ENCODE measurements at regions not wholly inside any gene's neighbourhood (a gene's known extent, or its start where the extent isn't known, plus 50 kb on each side); places are given as distances from the start of the nearest gene placed in this dataset.
A peak's percentile ranks its signal among the peaks of the same experiment; 100 is the strongest.
"Not testable (repeated sequence)": the region's sequence is repeated elsewhere in the genome, so short reads cannot be mapped to it uniquely, and the experiment has no call there.

GRCh38 chrX:83416273-83416672, 91.8 kb upstream of the POU3F4 start:
- peak; percentile 5 for DNase-seq
- H3K4me3 ChIP-seq (ENCODE audit: insufficient read depth, low read depth, low read length) = no peak overlapping the region
- H3K27me3 ChIP-seq (ENCODE audit: control insufficient read depth, insufficient read depth, low read length) = no peaks in the 10 kb centered on the region
- no peaks in the 10 kb centered on the region for H3K36me3 ChIP-seq (replicated peaks; ENCODE audit: control insufficient read depth, insufficient read depth, low read length)

GRCh38 chrX:83419030-83419792, 88.9 kb upstream of the POU3F4 start:
- Histone ChIP-seq H3K27me3 (ENCODE audit: control insufficient read depth, insufficient read depth, low read length) (no peaks in the 10 kb centered on the region), H3K4me3 (ENCODE audit: insufficient read depth, low read depth, low read length) (no peak overlapping the region), H3K36me3 (replicated peaks; ENCODE audit: control insufficient read depth, insufficient read depth, low read length) (no peaks in the 10 kb centered on the region)
- DNase-seq = no peak

- no peak for DNase-seq
- Histone ChIP-seq H3K4me3 (ENCODE audit: insufficient read depth, low read depth, low read length) (no peak overlapping the region), H3K36me3 (replicated peaks; ENCODE audit: control insufficient read depth, insufficient read depth, low read length) (no peaks in the 10 kb centered on the region), H3K27me3 (ENCODE audit: control insufficient read depth, insufficient read depth, low read length) (no peaks in the 10 kb centered on the region)
Measured at GRCh38 chrX:83422836-83423235, 85.3 kb upstream of the POU3F4 start.

DNA sequence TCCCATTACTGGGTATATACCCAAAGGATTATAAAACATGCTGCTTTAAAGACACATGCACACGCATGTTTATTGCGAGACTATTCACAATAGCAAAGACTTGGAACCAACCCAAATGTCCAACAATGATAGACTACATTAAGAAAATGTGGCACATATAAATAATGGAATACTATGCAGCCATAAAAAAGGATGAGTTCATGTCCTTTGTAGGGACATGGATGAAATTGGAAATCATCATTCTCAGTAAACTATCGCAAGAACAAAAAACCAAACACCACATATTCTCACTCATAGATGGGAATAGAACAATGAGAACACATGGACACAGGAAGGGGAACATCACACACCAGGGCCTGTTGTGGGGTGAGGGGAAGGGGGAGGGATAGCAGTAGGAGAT, 65.5 kb upstream of the POU3F4 start:
- DNase-seq; H3K27me3 ChIP-seq (ENCODE audit: control insufficient read depth, insufficient read depth, low read length); H3K36me3 ChIP-seq (replicated peaks; ENCODE audit: control insufficient read depth, insufficient read depth, low read length); H3K4me3 ChIP-seq (ENCODE audit: insufficient read depth, low read depth, low read length): not testable (repeated sequence)

DNA sequence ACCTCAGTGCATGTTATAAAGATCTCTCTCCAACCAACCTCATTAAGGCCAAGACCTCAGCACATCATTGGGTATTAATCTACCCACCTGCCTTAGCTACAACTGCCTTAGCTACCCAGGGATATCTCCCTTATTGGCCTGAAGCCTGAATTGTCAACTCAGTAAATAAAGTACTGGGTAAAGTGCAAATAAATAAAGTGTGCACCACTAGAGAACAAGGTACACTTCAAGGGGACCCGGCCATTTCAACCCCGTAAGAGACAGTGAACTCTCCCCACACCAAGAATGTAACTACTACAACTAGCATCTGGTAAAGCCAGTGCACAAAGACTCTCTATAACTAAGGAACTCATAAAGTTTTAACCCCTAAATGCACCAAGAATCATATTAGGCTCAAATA, 61.7 kb upstream of the POU3F4 start:
- H3K27me3 ChIP-seq (ENCODE audit: control insufficient read depth, insufficient read depth, low read length) = no peaks in the 10 kb centered on the region
- H3K4me3 ChIP-seq (ENCODE audit: insufficient read depth, low read depth, low read length) = no peak overlapping the region
- H3K36me3 ChIP-seq (replicated peaks; ENCODE audit: control insufficient read depth, insufficient read depth, low read length) = no peaks in the 10 kb centered on the region
- no peak for DNase-seq
